Liver (tissue), 8 donors: ENCODE measurements at regions not wholly inside any gene's neighbourhood (a gene's known extent, or its start where the extent isn't known, plus 50 kb on each side); places are given as distances from the start of the nearest gene placed in this dataset.

Experiments used
- DNase-seq: peaks from one replicate; pipeline ENCODE4 v3.0.0-alpha.2; 2017; ENCODE audit warnings: low spot score
- H3K27ac ChIP-seq, 2 donors: one replicate each; pipeline ENCODE4 v1.7.0; 2013; ENCODE audit warnings: inconsistent platforms in 2 of 2, low read length in 2 of 2, control low read depth in 1 of 2, low read depth in 1 of 2, mild to moderate bottlenecking in 1 of 2
- H3K27me3 ChIP-seq, 4 donors: one replicate each; pipeline versions ENCODE4 v1.6.1 to v1.7.0; 2013; ENCODE audit warnings: low read length in 3 of 4, inconsistent platforms in 1 of 4, mild to moderate bottlenecking in 1 of 4, moderate library complexity in 1 of 4; ENCODE audit not compliant: control insufficient read depth in 4 of 4, insufficient read depth in 4 of 4
- H3K36me3 ChIP-seq, 4 donors: one replicate each; pipeline versions ENCODE4 v1.6.1 to v1.7.0; 2013; ENCODE audit warnings: low read length in 3 of 4, mild to moderate bottlenecking in 3 of 4, low read depth in 1 of 4, moderate library complexity in 1 of 4; ENCODE audit not compliant: control insufficient read depth in 4 of 4, insufficient read depth in 3 of 4
- H3K4me1 ChIP-seq, 4 donors: one replicate each; pipeline versions ENCODE4 v1.6.1 to v1.7.0; 2013; ENCODE audit warnings: low read length in 3 of 4, mild to moderate bottlenecking in 3 of 4, moderate library complexity in 1 of 4; ENCODE audit not compliant: control insufficient read depth in 4 of 4, insufficient read depth in 4 of 4
- H3K4me3 ChIP-seq, 3 donors: one replicate each; pipeline versions ENCODE4 v1.6.1 to v1.7.0; 2013; ENCODE audit warnings: low read length in 3 of 3, control low read depth in 1 of 3, low read depth in 1 of 3, mild to moderate bottlenecking in 1 of 3
- H3K9ac ChIP-seq, 2 donors: one replicate each; pipeline ENCODE4 v1.7.0; 2013; ENCODE audit warnings: low read length in 2 of 2, mild to moderate bottlenecking in 2 of 2, moderate library complexity in 2 of 2, control low read depth in 1 of 2, low read depth in 1 of 2
- H3K9me3 ChIP-seq, 4 donors: one replicate each; pipeline versions ENCODE4 v1.6.1 to v1.7.0; 2013; ENCODE audit warnings: low read length in 3 of 4; ENCODE audit not compliant: control insufficient read depth in 4 of 4
- EGR1 ChIP-seq, 2 donors: IDR thresholded peaks; 2 replicates each; pipeline ENCODE4 v1.6.1; 2016 to 2018; ENCODE audit warnings: antibody characterized with exemption in 2 of 2, low read depth in 2 of 2
- FOXA1 ChIP-seq: IDR thresholded peaks from 2 replicates; pipeline ENCODE4 v1.6.1; 2016; ENCODE audit warnings: antibody characterized with exemption
- FOXA2 ChIP-seq: IDR thresholded peaks from 2 replicates; pipeline ENCODE4 v1.6.1; 2016; ENCODE audit warnings: antibody characterized with exemption
- GABPA ChIP-seq, 2 donors: IDR thresholded peaks in 1 of 2; conservative IDR thresholded peaks in 1 of 2; 2 replicates each; pipeline ENCODE4 v1.6.1; 2016; ENCODE audit warnings: antibody characterized with exemption in 2 of 2, mild to moderate bottlenecking in 1 of 2, moderate library complexity in 1 of 2
- HNF4A ChIP-seq, 2 donors: conservative IDR thresholded peaks; 2 replicates each; pipeline ENCODE4 v1.6.1; 2016; ENCODE audit warnings: antibody characterized with exemption in 2 of 2, mild to moderate bottlenecking in 2 of 2
- HNF4G ChIP-seq: IDR thresholded peaks from 2 replicates; pipeline ENCODE4 v1.6.1; 2016; ENCODE audit warnings: antibody characterized with exemption
- JUND ChIP-seq, 2 donors: IDR thresholded peaks; 2 replicates each; pipeline ENCODE4 v1.6.1; 2016; ENCODE audit warnings: antibody characterized with exemption in 2 of 2
- NR2F2 ChIP-seq: IDR thresholded peaks from 2 replicates; pipeline ENCODE4 v1.6.1; 2016; ENCODE audit warnings: antibody characterized with exemption
- RAD21 ChIP-seq, 2 donors: IDR thresholded peaks; 2 replicates each; pipeline ENCODE4 v1.6.1; 2016; ENCODE audit warnings: antibody characterized with exemption in 2 of 2, mild to moderate bottlenecking in 2 of 2
- RXRA ChIP-seq, 2 donors: IDR thresholded peaks; 2 replicates each; pipeline ENCODE4 v1.6.1; 2017 to 2018; ENCODE audit warnings: antibody characterized with exemption in 2 of 2, mild to moderate bottlenecking in 1 of 2
- SP1 ChIP-seq: IDR thresholded peaks from 2 replicates; pipeline ENCODE4 v1.6.1; 2018; ENCODE audit warnings: antibody characterized with exemption, mild to moderate bottlenecking
- TAF1 ChIP-seq: conservative IDR thresholded peaks from 2 replicates; pipeline ENCODE4 v1.6.1; 2016; ENCODE audit warnings: antibody characterized with exemption, mild to moderate bottlenecking
- YY1 ChIP-seq: IDR thresholded peaks from 2 replicates; pipeline ENCODE4 v1.6.1; 2016; ENCODE audit warnings: antibody characterized with exemption, mild to moderate bottlenecking
- WGBS: extraction: QIAGEN DNeasy Blood & Tissue Kit; methylation state at CpG from one replicate; pipeline ENCODE4 v1.1.7; 2013; 5-methylcytosine and 5-hydroxymethylcytosine counted together
- TF ChIP-seq, protein P1 (sequence below): fragments of 150-350 bp; IDR thresholded peaks from 2 replicates; pipeline ENCODE4 v1.5.1; 2017; ENCODE audit warnings: improper control_type of control experiment, low read depth, low read length; ENCODE audit not compliant: missing input control
- TF ChIP-seq, protein P2 (sequence below): IDR thresholded peaks from 2 replicates; pipeline ENCODE4 v1.6.1; 2016; ENCODE audit warnings: antibody characterized with exemption, mild to moderate bottlenecking
- TF ChIP-seq, protein P3 (sequence below): IDR thresholded peaks from 2 replicates; pipeline ENCODE4 v1.6.1; 2016; ENCODE audit warnings: antibody characterized with exemption
- TF ChIP-seq, protein P4 (sequence below): IDR thresholded peaks from 2 replicates; pipeline ENCODE4 v1.6.1; 2016; ENCODE audit warnings: antibody characterized with exemption
- TF ChIP-seq, protein P5 (sequence below): IDR thresholded peaks from 2 replicates; pipeline ENCODE4 v1.6.1; 2016; ENCODE audit warnings: antibody characterized with exemption
- donor health status: healthy.
- donor health status: healthy.
- donor health status: healthy.
- donor health status: healthy.
- donor health status: healthy.

DNA sequence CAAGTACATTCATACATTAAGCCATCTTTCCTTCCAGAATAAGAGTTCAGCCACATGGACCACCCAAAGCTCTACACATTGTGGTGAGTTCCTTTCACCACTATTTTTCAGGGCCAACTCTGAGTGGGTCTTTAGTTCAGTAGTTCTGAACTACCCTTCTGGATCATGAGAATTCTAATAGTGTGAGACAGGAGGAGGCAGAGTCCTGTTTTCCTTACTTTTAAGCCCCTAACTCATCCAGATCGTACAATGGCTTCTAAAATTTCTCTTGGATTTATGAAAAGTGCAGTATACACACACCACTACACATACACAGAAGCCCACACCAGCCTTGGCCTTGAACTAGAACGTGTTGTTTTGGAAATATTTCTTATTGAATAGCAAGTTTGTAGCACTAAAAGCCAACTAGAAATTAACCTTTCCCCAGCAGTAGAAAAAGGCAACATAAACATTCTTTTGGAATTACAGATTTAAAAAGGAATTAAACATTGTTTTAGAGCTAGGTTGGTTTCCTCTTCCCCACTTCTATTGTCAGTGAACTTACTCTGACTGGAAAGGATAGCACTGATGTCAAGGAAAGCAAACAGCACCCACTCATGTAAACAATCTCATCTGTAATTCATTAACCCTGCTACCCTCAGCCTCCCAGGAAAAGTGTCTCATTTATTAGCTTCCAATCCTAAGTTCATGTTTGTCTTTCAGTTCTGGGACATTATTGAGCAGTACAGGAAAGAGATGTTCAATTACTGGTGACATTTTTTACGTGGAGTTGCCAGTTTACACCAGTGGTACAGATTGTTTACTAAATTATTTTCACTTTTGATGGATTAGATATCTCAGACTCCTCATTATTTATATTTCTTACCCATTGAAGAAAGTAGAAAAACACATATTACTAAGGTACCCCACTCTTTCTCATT lies 95.7 kb upstream of the AGTR1 start:
- Histone ChIP-seq H3K27me3 (no peaks in the 10 kb centered on the region), H3K9me3 (no peaks in the 10 kb centered on the region), H3K4me3 (no peak overlapping the region), H3K36me3 (no peaks in the 10 kb centered on the region), H3K27ac (peak overlapping the region; percentile 86 to 93), H3K9ac (peak overlapping the region in 1 of 2 donors; percentile 91), H3K4me1 (peaks cover 7 to 42% (median 29%) of the 10 kb centered on the region in 4 donors)
- no peak for DNase-seq
- TF ChIP-seq, protein P1, sequence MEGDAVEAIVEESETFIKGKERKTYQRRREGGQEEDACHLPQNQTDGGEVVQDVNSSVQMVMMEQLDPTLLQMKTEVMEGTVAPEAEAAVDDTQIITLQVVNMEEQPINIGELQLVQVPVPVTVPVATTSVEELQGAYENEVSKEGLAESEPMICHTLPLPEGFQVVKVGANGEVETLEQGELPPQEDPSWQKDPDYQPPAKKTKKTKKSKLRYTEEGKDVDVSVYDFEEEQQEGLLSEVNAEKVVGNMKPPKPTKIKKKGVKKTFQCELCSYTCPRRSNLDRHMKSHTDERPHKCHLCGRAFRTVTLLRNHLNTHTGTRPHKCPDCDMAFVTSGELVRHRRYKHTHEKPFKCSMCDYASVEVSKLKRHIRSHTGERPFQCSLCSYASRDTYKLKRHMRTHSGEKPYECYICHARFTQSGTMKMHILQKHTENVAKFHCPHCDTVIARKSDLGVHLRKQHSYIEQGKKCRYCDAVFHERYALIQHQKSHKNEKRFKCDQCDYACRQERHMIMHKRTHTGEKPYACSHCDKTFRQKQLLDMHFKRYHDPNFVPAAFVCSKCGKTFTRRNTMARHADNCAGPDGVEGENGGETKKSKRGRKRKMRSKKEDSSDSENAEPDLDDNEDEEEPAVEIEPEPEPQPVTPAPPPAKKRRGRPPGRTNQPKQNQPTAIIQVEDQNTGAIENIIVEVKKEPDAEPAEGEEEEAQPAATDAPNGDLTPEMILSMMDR, result no peak
- TF ChIP-seq, protein P2, sequence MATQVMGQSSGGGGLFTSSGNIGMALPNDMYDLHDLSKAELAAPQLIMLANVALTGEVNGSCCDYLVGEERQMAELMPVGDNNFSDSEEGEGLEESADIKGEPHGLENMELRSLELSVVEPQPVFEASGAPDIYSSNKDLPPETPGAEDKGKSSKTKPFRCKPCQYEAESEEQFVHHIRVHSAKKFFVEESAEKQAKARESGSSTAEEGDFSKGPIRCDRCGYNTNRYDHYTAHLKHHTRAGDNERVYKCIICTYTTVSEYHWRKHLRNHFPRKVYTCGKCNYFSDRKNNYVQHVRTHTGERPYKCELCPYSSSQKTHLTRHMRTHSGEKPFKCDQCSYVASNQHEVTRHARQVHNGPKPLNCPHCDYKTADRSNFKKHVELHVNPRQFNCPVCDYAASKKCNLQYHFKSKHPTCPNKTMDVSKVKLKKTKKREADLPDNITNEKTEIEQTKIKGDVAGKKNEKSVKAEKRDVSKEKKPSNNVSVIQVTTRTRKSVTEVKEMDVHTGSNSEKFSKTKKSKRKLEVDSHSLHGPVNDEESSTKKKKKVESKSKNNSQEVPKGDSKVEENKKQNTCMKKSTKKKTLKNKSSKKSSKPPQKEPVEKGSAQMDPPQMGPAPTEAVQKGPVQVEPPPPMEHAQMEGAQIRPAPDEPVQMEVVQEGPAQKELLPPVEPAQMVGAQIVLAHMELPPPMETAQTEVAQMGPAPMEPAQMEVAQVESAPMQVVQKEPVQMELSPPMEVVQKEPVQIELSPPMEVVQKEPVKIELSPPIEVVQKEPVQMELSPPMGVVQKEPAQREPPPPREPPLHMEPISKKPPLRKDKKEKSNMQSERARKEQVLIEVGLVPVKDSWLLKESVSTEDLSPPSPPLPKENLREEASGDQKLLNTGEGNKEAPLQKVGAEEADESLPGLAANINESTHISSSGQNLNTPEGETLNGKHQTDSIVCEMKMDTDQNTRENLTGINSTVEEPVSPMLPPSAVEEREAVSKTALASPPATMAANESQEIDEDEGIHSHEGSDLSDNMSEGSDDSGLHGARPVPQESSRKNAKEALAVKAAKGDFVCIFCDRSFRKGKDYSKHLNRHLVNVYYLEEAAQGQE, result peak; percentile 92
- TF ChIP-seq YY1 (peak; percentile 88), EGR1 (IDR thresholded peaks at IDR 0.05; ENCODE audit: low read depth in 2 of 2) (peak in 1 of 2 donors; percentile 86), GABPA (IDR thresholded peaks at IDR 0.05 in 1 of 2, conservative IDR thresholded peaks at IDR 0.05 in 1 of 2) (peak in 1 of 2 donors; percentile 55), HNF4A (conservative IDR thresholded peaks at IDR 0.05) (peak; percentile 88 to 92), RXRA (IDR thresholded peaks at IDR 0.05) (peak; percentile 78 to 88), FOXA1 (peak; percentile 90), TAF1 (peak; percentile 94), HNF4G (peak; percentile 54), RAD21 (IDR thresholded peaks at IDR 0.05) (peak; percentile 50 to 68), JUND (IDR thresholded peaks at IDR 0.05) (peak; percentile 62 to 79), NR2F2 (no peak), FOXA2 (peak; percentile 96), SP1 (peak; percentile 96)
- TF ChIP-seq, protein P3, sequence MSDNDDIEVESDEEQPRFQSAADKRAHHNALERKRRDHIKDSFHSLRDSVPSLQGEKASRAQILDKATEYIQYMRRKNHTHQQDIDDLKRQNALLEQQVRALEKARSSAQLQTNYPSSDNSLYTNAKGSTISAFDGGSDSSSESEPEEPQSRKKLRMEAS, result peak; percentile 85
- TF ChIP-seq, protein P4, sequence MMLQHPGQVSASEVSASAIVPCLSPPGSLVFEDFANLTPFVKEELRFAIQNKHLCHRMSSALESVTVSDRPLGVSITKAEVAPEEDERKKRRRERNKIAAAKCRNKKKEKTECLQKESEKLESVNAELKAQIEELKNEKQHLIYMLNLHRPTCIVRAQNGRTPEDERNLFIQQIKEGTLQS, result no peak
- TF ChIP-seq, protein P5, sequence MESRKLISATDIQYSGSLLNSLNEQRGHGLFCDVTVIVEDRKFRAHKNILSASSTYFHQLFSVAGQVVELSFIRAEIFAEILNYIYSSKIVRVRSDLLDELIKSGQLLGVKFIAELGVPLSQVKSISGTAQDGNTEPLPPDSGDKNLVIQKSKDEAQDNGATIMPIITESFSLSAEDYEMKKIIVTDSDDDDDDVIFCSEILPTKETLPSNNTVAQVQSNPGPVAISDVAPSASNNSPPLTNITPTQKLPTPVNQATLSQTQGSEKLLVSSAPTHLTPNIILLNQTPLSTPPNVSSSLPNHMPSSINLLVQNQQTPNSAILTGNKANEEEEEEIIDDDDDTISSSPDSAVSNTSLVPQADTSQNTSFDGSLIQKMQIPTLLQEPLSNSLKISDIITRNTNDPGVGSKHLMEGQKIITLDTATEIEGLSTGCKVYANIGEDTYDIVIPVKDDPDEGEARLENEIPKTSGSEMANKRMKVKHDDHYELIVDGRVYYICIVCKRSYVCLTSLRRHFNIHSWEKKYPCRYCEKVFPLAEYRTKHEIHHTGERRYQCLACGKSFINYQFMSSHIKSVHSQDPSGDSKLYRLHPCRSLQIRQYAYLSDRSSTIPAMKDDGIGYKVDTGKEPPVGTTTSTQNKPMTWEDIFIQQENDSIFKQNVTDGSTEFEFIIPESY, result peak; percentile 37
- 19% methylated on average over 3 of the region's 3 CpGs for WGBS
